Ectodermal cell (in vitro differentiated cells): ENCODE measurements at regions not wholly inside any gene's neighbourhood (a gene's known extent, or its start where the extent isn't known, plus 50 kb on each side); places are given as distances from the start of the nearest gene placed in this dataset.

Experiments
- H3K27ac ChIP-seq: 2 replicates; pipeline ENCODE4 v1.7.0; 2013; ENCODE audit warnings: mild to moderate bottlenecking, low read depth, low read length; ENCODE audit not compliant: insufficient read depth, poor library complexity, severe bottlenecking
- H3K27me3 ChIP-seq: 2 replicates; pipeline ENCODE4 v1.7.0; 2013; ENCODE audit warnings: mild to moderate bottlenecking, low read length; ENCODE audit not compliant: insufficient read depth, control insufficient read depth, poor library complexity, severe bottlenecking
- H3K36me3 ChIP-seq: one replicate; pipeline ENCODE4 v1.7.0; 2013; ENCODE audit warnings: low read length; ENCODE audit not compliant: control insufficient read depth, insufficient read depth
- H3K4me1 ChIP-seq: one replicate; pipeline ENCODE4 v1.7.0; 2013; ENCODE audit warnings: low read length; ENCODE audit not compliant: control insufficient read depth, insufficient read depth
- H3K4me3 ChIP-seq: 2 replicates; pipeline ENCODE4 v1.7.0; 2013; ENCODE audit warnings: low read depth, low read length, control low read depth; ENCODE audit not compliant: insufficient read depth
- H3K9me3 ChIP-seq: 2 replicates; pipeline ENCODE4 v1.7.0; 2013; ENCODE audit warnings: mild to moderate bottlenecking, low read length, moderate library complexity; ENCODE audit not compliant: control insufficient read depth
- WGBS, 2 experiments: methylation state at CpG; one replicate each; pipeline ENCODE4 v1.1.7; 2013; ENCODE audit warnings: missing lambda C conversion rate in 2 of 2; 5-methylcytosine and 5-hydroxymethylcytosine counted together

DNA sequence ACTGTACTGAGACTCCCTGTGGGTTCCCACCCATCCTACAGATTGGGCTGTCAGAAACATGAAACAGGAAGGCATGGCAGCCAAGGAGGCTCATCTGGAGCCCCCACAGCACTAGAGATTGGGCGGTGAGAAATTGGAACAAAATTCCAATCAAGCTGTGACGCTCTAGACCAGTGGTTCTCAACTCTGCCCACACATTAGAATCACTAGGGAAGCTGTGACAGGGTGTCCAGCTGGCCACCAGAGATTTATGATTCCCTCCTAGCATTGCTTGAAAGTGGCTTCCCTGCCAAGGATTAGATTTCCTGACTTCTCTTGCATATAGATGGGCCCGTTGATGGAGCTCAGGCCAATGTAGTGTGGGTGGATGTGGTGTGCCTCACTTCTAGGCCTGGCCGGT, 187.5 kb upstream of the ZC3H12A start:
- peaks cover 2% of the 10 kb centered on the region for H3K9me3 ChIP-seq
- no peak overlapping the region for H3K4me3 ChIP-seq
- no peaks in the 10 kb centered on the region for H3K27me3 ChIP-seq
- no peaks in the 10 kb centered on the region for H3K36me3 ChIP-seq
- no peak overlapping the region for H3K27ac ChIP-seq
- 95 to 98% methylated on average over 4 of the region's 4 CpGs for WGBS, 2 experiments
- H3K4me1 ChIP-seq: no peaks in the 10 kb centered on the region

DNA sequence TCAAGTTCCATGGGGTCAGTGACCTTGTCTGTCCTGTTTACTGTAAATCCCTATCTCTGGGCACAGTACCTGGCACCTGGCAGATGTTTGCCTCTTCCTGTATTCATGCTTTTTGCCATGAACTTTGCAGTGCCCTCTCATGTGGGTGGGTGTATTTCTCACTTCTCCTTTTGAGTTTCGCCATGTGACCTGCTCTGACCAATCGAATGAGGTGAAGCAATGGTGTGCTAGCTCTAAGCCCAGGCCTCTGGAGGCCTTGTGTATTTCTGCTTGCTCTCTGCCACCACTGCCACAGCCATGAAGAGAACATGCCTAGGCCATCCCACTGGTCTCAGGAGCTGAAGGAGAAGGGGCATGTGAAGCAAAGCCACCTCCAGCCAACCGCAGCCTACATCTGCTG, 185.5 kb upstream of the ZC3H12A start:
- WGBS, 2 experiments: 78 to 89% methylated on average over 3 of the region's 3 CpGs
- Histone ChIP-seq H3K4me1 (peaks cover 2% of the 10 kb centered on the region), H3K27ac (no peak overlapping the region), H3K4me3 (no peak overlapping the region), H3K36me3 (no peaks in the 10 kb centered on the region), H3K27me3 (no peaks in the 10 kb centered on the region), H3K9me3 (peaks cover 2% of the 10 kb centered on the region)

DNA sequence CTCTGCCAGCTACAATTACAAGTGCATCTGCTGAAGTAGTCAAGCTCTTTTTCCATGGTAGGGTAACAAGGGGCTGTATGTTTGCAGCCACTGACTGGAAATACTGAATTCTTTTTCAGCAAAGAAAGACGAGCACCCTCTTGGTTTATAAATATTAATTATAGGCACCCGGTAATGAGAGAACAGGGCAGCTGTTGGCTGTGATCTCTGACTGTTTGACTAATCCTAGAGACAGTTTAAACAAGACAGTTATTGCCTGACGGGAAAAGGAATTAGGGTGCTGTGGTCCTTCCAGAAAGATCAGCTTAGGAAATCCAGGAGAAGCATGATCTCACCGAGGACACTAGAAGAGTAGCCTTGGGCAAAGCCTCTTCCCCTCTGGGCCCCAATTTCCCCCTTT, 183.7 kb upstream of the ZC3H12A start:
- no peak overlapping the region for H3K4me3 ChIP-seq
- no peaks in the 10 kb centered on the region for H3K9me3 ChIP-seq
- 89% methylated on average over 4 of the region's 4 CpGs for WGBS, 2 experiments
- H3K4me1 ChIP-seq: peaks cover 2% of the 10 kb centered on the region
- no peaks in the 10 kb centered on the region for H3K36me3 ChIP-seq
- no peak overlapping the region for H3K27ac ChIP-seq
- H3K27me3 ChIP-seq: no peaks in the 10 kb centered on the region

DNA sequence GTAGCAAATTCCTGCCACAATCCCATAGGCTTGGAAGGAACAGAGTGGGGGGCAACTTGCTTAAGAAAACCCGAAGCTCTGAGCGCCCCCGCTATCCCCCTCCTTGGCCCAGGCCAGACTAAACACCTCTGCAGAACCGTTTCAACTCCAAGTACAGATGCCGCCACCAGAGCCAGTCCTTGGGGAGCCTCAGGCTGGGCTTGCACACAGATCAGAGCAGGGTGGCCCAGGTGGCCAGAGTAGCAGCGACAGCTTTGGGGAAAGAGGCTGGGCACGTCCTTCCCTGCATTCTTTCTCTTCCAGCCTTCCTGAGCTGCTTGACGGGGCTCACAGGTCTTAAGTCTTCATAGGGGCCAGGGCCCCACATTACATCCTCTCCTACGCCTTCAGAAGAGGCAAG, 181.6 kb upstream of the ZC3H12A start:
- H3K27me3 ChIP-seq: no peaks in the 10 kb centered on the region
- H3K27ac ChIP-seq: no peak overlapping the region
- no peaks in the 10 kb centered on the region for H3K36me3 ChIP-seq
- peaks cover 2% of the 10 kb centered on the region for H3K4me1 ChIP-seq
- WGBS, 2 experiments: 79 to 80% methylated on average over 9 of the region's 9 CpGs
- H3K9me3 ChIP-seq: no peaks in the 10 kb centered on the region
- H3K4me3 ChIP-seq: no peak overlapping the region

DNA sequence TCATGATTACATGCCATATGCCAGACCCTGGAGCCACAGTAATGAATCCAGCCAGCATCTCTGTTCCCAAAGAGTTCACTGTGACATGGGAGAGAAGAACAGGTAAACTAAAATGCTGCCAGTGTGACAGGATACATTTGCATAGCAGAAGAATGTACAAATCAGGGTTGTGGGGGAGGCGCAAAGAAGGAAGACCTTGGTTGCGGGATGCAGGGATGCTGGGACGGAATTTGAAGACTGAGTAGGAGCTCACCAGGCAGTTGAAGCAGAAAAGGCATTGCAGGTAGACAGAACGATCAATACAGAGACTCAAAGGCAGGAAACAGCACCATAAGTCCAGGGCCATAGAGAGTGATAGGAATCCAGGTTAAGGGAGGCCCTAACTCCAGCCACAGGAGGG, 180.3 kb upstream of the ZC3H12A start:
- Histone ChIP-seq H3K36me3 (no peaks in the 10 kb centered on the region), H3K4me1 (peaks cover 2% of the 10 kb centered on the region), H3K27me3 (no peaks in the 10 kb centered on the region), H3K27ac (no peak overlapping the region), H3K9me3 (no peaks in the 10 kb centered on the region), H3K4me3 (no peak overlapping the region)
- 90% methylated on average over 4 of the region's 4 CpGs for WGBS, 2 experiments

DNA sequence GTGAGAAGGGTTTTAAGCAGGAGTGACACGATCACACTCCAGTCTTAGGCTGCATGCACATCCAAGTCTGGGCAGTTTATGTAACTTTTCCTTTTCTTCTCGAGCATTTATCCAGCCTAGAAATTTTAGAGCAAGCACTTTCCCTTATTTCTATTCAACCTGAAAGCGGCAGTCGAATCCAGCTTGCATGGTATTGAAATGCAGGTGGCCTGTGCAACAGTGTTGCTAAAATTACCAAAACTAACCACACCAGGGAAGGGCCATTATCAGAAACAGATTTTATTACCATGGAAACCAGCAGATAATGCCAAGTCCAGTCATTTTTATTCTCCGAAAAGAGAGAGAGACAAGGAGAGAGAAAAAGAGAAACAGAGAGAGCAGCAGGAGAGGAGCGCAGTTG, 179.9 kb upstream of the ZC3H12A start:
- Histone ChIP-seq H3K27me3 (no peaks in the 10 kb centered on the region), H3K27ac (no peak overlapping the region), H3K36me3 (no peaks in the 10 kb centered on the region), H3K4me3 (no peak overlapping the region), H3K9me3 (no peaks in the 10 kb centered on the region), H3K4me1 (peaks cover 2% of the 10 kb centered on the region)
- WGBS, 2 experiments: 89 to 90% methylated on average over 6 of the region's 6 CpGs

DNA sequence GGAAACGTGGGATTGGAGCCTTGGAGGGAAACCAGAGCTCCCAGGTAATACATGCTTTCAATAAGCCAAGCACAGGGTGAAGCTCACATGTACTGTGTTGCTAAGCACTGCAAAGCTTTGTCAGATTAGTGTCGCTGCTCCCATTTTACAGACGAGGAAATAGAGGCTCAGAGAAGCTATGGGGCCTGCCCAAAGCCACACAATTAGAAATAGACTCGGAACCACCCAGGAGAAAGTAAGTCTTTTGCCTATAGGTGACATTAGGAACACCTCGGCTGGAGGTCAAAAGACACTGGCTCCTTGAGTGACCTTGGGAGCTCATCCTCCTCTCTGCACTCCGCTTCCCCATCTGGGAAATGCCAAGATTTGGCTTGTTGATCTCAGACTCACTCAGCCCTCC, 175.6 kb upstream of the ZC3H12A start:
- no peaks in the 10 kb centered on the region for H3K9me3 ChIP-seq
- no peak overlapping the region for H3K27ac ChIP-seq
- WGBS, 2 experiments: 78% methylated on average over 6 of the region's 6 CpGs

DNA sequence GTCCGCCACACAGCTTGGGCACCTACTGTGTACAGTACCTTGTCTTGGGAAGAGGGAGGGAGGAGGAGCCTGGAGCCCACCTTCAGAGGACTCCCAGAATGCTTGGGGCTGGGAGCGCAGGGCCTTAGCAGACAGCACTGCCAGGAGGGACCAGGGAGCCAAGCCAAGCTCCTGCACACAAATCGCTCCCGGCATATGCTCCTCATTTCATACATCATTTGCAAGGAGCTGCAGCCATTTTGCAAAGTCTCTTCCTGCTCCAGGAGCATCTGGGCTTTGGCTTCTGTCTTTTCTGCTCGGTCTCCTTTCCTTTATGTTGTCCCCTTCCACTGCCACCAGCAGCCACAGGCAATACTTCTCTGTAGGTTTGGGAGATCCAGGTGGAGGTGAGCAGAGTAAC, 175.2 kb upstream of the ZC3H12A start:
- Histone ChIP-seq H3K27me3 (no peaks in the 10 kb centered on the region), H3K9me3 (no peaks in the 10 kb centered on the region), H3K4me1 (no peaks in the 10 kb centered on the region), H3K4me3 (no peak overlapping the region), H3K27ac (no peak overlapping the region), H3K36me3 (no peaks in the 10 kb centered on the region)
- 93 to 94% methylated on average over 5 of the region's 5 CpGs for WGBS, 2 experiments

More for the DNA sequence above, 175.6 kb upstream of the ZC3H12A start:
- H3K27me3 ChIP-seq: no peaks in the 10 kb centered on the region
- H3K36me3 ChIP-seq: no peaks in the 10 kb centered on the region
- no peaks in the 10 kb centered on the region for H3K4me1 ChIP-seq
- H3K4me3 ChIP-seq: no peak overlapping the region

DNA sequence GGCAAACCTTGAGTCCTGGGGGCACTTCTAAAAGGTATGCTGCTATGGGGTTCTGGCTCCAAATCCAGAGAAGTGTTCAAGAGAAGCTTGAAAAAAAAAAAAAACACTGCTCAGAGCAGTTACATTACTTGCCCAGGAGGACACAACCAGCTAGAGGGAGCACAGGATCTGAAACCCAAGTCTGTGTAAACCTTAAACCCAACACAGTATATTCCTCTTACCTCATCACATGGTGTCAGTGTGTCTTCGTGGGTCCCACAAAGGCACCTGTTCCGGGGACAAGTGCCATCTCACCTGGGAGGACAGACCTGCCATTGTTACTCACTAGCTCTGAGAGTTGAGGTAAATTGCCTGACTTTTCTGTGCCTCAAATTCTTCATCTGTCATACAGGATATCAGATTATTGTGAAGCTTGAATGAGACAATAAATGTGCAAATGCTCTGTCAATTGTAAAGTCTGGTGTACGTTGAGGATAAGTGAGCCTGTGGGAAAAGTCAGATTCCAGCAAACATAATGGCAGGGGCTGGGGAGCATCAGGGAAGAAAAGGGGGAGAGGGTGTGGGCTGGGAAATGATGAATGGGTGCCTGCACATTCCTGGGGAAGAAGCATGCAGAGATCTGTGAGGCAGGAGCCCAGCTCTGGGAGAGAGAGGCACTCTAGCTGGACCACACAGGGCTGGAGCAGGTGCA, 170.4 kb upstream of the ZC3H12A start:
- WGBS, 2 experiments: 82 to 89% methylated on average over 3 of the region's 3 CpGs
- Histone ChIP-seq H3K27ac (no peak overlapping the region), H3K4me3 (no peak overlapping the region), H3K9me3 (no peaks in the 10 kb centered on the region), H3K36me3 (no peaks in the 10 kb centered on the region), H3K27me3 (no peaks in the 10 kb centered on the region), H3K4me1 (peaks cover 6% of the 10 kb centered on the region)

DNA sequence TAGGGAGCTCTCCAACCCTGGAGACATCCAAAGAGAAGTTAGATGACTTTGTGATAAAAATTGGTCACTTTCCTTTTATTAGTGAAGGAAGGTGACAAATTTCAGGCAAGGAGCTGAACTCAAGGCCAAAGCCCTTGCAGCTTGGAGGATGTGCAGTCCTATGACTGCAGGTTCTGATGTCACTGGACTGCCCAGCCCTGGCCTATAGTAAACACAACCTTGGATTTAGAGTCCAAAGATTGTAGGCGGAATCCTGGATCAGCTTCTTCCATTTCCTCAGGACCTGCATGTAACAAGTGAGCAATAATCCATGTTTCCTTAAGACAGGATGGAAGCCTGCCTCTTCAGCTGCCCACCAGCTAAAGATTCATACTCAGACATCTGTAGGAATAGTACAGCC, 169.3 kb upstream of the ZC3H12A start:
- 89 to 95% methylated on average over 1 of the region's 1 CpG for WGBS, 2 experiments
- Histone ChIP-seq H3K4me1 (peaks cover 6% of the 10 kb centered on the region), H3K36me3 (no peaks in the 10 kb centered on the region), H3K27me3 (no peaks in the 10 kb centered on the region), H3K9me3 (no peaks in the 10 kb centered on the region), H3K27ac (no peak overlapping the region), H3K4me3 (no peak overlapping the region)

DNA sequence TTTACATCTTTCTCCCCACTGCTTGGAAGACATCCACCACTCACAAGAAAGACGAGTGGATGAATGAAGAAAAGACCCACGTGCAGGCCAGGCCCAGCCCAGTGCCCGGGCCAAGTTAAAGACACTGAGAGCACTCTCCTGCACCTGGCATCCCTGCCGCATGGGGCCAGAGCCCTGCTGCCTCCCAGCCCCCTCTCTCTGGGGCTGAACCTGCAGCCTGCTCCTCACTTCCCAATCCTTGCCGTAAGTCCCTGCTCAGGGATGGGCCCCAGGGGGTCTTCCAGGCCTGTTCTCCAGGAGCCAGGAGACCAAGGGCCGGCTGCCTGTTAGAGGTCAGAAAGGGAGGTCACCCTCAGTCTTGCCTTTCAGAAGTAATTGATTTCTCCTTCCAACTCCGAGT, 168.5 kb upstream of the ZC3H12A start:
- H3K4me3 ChIP-seq: no peak overlapping the region
- 64 to 70% methylated on average over 7 of the region's 7 CpGs for WGBS, 2 experiments
- no peaks in the 10 kb centered on the region for H3K9me3 ChIP-seq
- H3K27me3 ChIP-seq: no peaks in the 10 kb centered on the region
- peaks cover 6% of the 10 kb centered on the region for H3K4me1 ChIP-seq
- H3K27ac ChIP-seq: no peak overlapping the region
- no peaks in the 10 kb centered on the region for H3K36me3 ChIP-seq
